T follicular helper cell (primary cell): ENCODE measurements at regions not wholly inside any gene's neighbourhood (a gene's known extent, or its start where the extent isn't known, plus 50 kb on each side); places are given as distances from the start of the nearest gene placed in this dataset.

Experiments used
- DNase-seq: peaks from one replicate; pipeline ENCODE4 v3.0.0-alpha.2; 2020; ENCODE audit warnings: low read depth

GRCh38 chr6:225907-226306 lies 66.4 kb upstream of the DUSP22 start:
- DNase-seq, result no peak

- DNase-seq, result no peak
Observed at GRCh38 chr6:226516-227073, 65.7 kb upstream of the DUSP22 start.

GRCh38 chr6:227074-227782 lies 65.1 kb upstream of the DUSP22 start:
- no peak for DNase-seq

GRCh38 chr6:227812-228338 lies 64.4 kb upstream of the DUSP22 start:
- DNase-seq, result no peak

GRCh38 chr6:228881-229651 lies 63.2 kb upstream of the DUSP22 start:
- no peak for DNase-seq

GRCh38 chr6:231779-232178 lies 60.5 kb upstream of the DUSP22 start:
- DNase-seq, result no peak

- DNase-seq, result no peak
Observed at GRCh38 chr6:232982-233640, 59.2 kb upstream of the DUSP22 start.

GRCh38 chr6:234706-235372 lies 57.4 kb upstream of the DUSP22 start:
- DNase-seq, result no peak

- no peak for DNase-seq
Observed at GRCh38 chr6:235763-236360, 56.4 kb upstream of the DUSP22 start.

GRCh38 chr6:236519-236918 lies 55.8 kb upstream of the DUSP22 start:
- no peak for DNase-seq

GRCh38 chr6:240151-240550 lies 52.1 kb upstream of the DUSP22 start:
- no peak for DNase-seq

- DNase-seq, result no peak
Observed at GRCh38 chr6:241336-241865, 50.9 kb upstream of the DUSP22 start.
